Activated CD4-positive, alpha-beta memory T cell treated with anti-CD3 and anti-CD28 coated beads for 36 hours (primary cell): ENCODE measurements at regions not wholly inside any gene's neighbourhood (a gene's known extent, or its start where the extent isn't known, plus 50 kb on each side); places are given as distances from the start of the nearest gene placed in this dataset.
"Not testable (repeated sequence)": the region's sequence is repeated elsewhere in the genome, so short reads cannot be mapped to it uniquely, and the experiment has no call there.

Experiments
- CTCF ChIA-PET: fragments of 350-600 bp; sonication (Branson Sonifier 250); formaldehyde crosslinking; loops from one replicate; lab custom pipeline; 2021; ENCODE audit warnings: antibody characterized with exemption, inconsistent platforms; lab: Charles Lee
- POLR2A ChIA-PET: fragments of 350-600 bp; sonication (Branson Sonifier 250); formaldehyde crosslinking; loops from one replicate; lab custom pipeline; 2021; ENCODE audit warnings: antibody characterized with exemption; lab: Charles Lee
- DNase-seq: peaks from one replicate; pipeline ENCODE4 v3.0.0-alpha.2; 2020
- H3K27ac Mint-ChIP-seq: one replicate; pipeline ENCODE4 v1.8.0; 2021; ENCODE audit warnings: mixed read lengths
- H3K27me3 Mint-ChIP-seq: one replicate; pipeline ENCODE4 v1.8.0; 2021; ENCODE audit warnings: mixed read lengths
- H3K36me3 Mint-ChIP-seq: one replicate; pipeline ENCODE4 v1.8.0; 2021; ENCODE audit warnings: mixed read lengths
- H3K4me1 Mint-ChIP-seq: one replicate; pipeline ENCODE4 v1.8.0; 2021; ENCODE audit warnings: low read depth, mixed read lengths
- H3K4me3 Mint-ChIP-seq: one replicate; pipeline ENCODE4 v1.8.0; 2021; ENCODE audit warnings: mild to moderate bottlenecking, mixed read lengths
- H3K9me3 Mint-ChIP-seq: one replicate; pipeline ENCODE4 v1.8.0; 2021; ENCODE audit warnings: mixed read lengths
- intact Hi-C: fragments of 100-400 bp; cut with micrococcal nuclease; formaldehyde crosslinking; loops from one replicate; pipeline ENCODE4 v1.15.1; 2023

DNA sequence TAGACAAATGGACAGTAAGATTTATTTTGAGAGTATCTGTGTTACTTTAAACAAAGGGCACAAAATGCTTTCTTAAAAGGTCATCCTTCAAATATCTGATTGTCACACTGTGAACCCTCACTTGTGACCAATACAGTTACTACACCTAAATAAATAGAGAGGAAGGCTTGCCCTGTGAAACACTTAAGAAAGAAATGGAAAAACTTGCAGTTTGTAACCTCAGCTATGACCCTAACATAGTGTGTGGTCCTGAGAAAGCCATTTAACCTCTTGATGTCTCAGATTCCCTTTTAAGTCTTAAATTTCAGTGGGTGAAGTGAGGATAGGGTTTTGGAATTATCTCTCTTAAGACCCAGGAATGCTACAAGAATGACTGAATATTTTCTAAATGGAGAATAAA, 126.7 kb upstream of the SLC27A6 start:
- POLR2A ChIA-PET = no interaction called here
- DNase-seq = no peak
- Mint-ChIP-seq H3K27ac (no peak overlapping the region), H3K36me3 (no peaks in the 10 kb centered on the region), H3K27me3 (no peaks in the 10 kb centered on the region), H3K4me1 (no peaks in the 10 kb centered on the region), H3K9me3 (no peaks in the 10 kb centered on the region), H3K4me3 (no peak overlapping the region)
- intact Hi-C loops = no loop called here
- CTCF ChIA-PET = no interaction called here

DNA sequence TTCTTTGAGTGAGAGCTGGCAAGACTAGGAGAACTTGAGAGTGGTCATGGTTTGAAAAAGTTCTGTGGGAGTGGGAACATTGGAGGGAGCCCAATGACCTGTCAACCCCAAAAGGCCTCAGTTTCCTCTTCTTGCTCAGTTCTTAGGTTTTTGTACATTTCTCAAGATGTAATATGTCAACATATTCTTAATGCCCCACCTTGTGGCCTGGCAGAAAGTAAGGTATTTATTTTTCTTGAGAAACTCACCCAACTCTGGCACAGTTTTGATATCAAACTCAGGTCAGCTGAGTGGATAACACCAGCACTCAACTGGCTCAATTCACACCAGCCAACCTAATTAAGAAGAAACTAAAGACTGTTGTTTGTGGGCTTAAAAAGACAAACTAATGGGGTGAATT, 123.0 kb upstream of the SLC27A6 start:
- DNase-seq = no peak
- Mint-ChIP-seq H3K36me3 (no peaks in the 10 kb centered on the region), H3K27me3 (no peaks in the 10 kb centered on the region), H3K4me1 (no peaks in the 10 kb centered on the region), H3K9me3 (no peaks in the 10 kb centered on the region), H3K4me3 (no peak overlapping the region), H3K27ac (no peak overlapping the region)
- CTCF ChIA-PET = no interaction called here
- POLR2A ChIA-PET = no interaction called here
- intact Hi-C loops = no loop called here

DNA sequence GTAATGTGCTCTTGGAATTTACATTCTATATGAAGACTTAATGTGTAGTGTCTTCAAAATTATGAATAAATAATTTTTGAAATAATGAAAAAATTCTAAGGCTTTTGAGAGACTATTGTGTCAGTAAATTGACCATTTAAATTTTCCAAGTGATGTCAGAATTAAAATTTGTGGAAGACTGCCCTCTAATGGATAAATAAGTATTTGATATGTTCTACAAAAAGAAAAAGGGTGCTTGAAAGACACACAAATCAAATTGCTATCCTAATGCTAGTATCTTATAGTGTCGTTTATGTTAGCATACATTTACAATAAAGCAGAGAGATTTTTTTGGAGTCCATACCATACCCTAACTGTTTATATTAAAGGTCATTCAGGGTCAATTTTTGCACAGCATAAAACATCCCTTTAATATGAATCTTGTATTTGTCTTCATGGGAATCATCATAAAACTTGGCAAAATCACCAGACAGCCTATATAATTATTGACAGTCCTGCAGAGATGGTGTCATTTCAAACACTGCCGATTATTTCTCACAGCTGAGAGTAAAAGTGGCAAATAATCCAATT, 120.8 kb upstream of the SLC27A6 start:
- H3K4me3 Mint-ChIP-seq = no peak overlapping the region
- intact Hi-C loops = no loop called here
- H3K36me3 Mint-ChIP-seq = no peaks in the 10 kb centered on the region
- ChIA-PET CTCF (no interaction called here), POLR2A (no interaction called here)
- H3K27me3 Mint-ChIP-seq = no peaks in the 10 kb centered on the region
- no peaks in the 10 kb centered on the region for H3K4me1 Mint-ChIP-seq
- no peak for DNase-seq
- H3K9me3 Mint-ChIP-seq = peaks cover 10% of the 10 kb centered on the region
- no peak overlapping the region for H3K27ac Mint-ChIP-seq

DNA sequence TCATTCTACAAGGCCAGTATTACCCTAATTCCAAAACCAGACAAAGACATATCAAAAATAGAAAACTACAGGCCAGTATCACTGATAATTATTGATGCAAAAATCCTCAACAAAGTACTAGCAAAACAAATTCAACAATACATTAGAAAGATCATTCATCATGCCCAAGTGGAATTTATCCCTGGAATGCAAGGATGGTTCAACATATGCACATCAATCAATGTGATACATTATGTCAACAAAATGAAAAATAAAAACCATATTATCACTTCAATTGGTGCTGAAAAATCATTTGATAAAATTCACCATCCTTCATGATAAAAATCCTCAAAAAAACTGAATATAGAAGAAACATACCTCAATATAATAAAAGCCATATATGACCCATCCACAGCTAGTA, 115.2 kb upstream of the SLC27A6 start:
- intact Hi-C loops = no loop called here
- no peak for DNase-seq
- ChIA-PET POLR2A (no interaction called here), CTCF (no interaction called here)
- Mint-ChIP-seq H3K4me3 (no peak overlapping the region), H3K4me1 (no peaks in the 10 kb centered on the region), H3K27me3 (no peaks in the 10 kb centered on the region), H3K27ac (no peak overlapping the region), H3K9me3 (peaks cover 27% of the 10 kb centered on the region), H3K36me3 (no peaks in the 10 kb centered on the region)

DNA sequence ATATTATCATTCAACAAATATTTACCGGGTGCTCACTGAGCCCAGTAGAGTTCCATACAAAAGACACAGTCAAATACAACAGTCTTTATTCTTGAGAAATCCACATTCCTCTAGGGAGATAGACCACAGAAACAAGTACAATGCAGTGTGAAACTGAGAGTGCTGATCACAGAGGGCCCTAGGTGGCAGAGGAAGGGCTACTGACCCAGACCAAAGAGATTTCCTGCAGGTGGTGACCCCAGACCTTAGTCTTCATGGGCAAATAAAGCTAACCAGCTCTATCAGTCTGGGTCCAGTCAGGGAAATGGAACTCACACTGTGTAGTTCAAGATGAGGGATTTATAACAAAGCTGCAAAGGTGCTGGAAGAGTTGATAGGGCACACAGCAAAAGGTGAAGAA, 110.4 kb upstream of the SLC27A6 start:
- H3K4me1 Mint-ChIP-seq = no peaks in the 10 kb centered on the region
- no peak for DNase-seq
- H3K4me3 Mint-ChIP-seq = no peak overlapping the region
- ChIA-PET CTCF (no interaction called here), POLR2A (no interaction called here)
- H3K36me3 Mint-ChIP-seq = no peaks in the 10 kb centered on the region
- H3K27ac Mint-ChIP-seq = no peak overlapping the region
- intact Hi-C loops = no loop called here
- H3K27me3 Mint-ChIP-seq = no peaks in the 10 kb centered on the region
- H3K9me3 Mint-ChIP-seq = peaks cover 20% of the 10 kb centered on the region

DNA sequence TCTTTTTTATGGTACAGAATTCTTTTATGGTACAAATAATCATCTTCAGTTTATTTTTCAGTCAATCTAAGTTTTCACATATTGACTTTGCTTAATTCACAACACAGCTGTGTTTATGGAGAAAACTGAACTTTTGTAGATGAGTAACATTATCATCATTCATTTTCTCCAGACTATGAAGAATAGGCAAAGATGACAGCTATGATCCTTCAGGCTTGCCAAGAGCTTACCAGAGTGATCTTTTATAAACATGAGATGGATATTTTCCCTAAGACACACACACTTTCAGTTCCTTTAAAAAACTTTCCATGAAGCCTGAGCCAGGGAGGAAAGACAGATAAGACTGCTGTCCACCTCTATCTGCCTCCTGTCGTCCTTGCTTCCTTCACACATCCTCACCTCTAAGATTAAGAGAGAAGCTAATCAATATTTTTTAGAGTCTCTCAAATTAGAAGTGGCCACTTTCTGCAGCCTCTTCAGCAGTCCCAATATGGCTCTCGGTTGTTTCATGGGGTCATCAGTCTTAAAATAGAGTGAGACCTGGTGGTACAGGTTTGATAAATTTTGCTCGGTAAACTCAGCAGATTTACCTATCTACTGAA, 108.1 kb upstream of the SLC27A6 start:
- Mint-ChIP-seq H3K27ac (no peak overlapping the region), H3K4me3 (no peak overlapping the region), H3K27me3 (no peaks in the 10 kb centered on the region), H3K36me3 (peaks cover 2% of the 10 kb centered on the region), H3K4me1 (no peaks in the 10 kb centered on the region), H3K9me3 (peaks cover 7% of the 10 kb centered on the region)
- ChIA-PET CTCF (no interaction called here), POLR2A (no interaction called here)
- DNase-seq = no peak
- intact Hi-C loops = no loop called here

DNA sequence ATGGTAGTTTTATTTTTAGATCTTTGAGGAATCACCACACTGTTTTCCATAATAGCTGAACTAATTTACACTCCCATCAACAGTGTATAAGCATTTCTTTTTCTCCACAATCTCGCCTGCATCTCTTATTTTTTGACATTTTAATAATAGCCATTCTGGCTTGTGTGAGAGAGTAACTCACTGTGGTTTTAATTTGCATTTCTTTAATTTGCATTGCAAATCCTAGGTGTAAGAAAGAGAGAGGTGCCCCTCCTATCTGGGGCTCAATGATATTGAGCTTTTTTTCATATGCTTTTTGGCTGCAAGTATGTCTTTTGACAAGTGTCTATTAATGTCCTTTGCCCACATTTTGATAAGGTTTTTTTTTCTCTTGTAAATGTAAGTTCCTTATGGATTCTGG, 106.3 kb upstream of the SLC27A6 start:
- Mint-ChIP-seq H3K4me1 (no peaks in the 10 kb centered on the region), H3K36me3 (peaks cover 2% of the 10 kb centered on the region), H3K9me3 (peaks cover 7% of the 10 kb centered on the region), H3K4me3 (no peak overlapping the region), H3K27me3 (no peaks in the 10 kb centered on the region), H3K27ac (no peak overlapping the region)
- intact Hi-C loops = no loop called here
- ChIA-PET POLR2A (no interaction called here), CTCF (no interaction called here)
- no peak for DNase-seq

DNA sequence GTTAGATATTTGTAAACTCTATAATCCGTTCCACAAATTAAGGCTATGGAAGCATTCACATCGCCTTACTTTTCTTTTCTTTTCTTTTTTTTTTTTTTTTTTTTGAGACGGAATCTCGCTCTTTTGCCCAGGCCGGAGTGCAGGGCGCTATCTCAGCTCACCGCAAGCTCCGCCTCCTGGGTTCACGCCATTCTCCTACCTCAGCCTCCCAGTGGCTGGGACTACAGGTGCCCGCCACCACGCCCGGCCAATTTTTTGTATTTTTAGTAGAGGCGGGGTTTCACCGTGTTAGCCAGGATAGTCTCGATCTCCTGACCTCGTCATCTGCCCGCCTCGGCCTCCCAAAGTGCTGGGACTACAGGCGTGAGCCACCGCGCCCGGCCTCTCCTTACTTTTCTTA, 104.1 kb upstream of the SLC27A6 start:
- H3K9me3 Mint-ChIP-seq, CTCF ChIA-PET, POLR2A ChIA-PET, intact Hi-C loops, DNase-seq, H3K4me3 Mint-ChIP-seq, H3K27ac Mint-ChIP-seq, H3K4me1 Mint-ChIP-seq, H3K36me3 Mint-ChIP-seq, H3K27me3 Mint-ChIP-seq: not testable (repeated sequence)

DNA sequence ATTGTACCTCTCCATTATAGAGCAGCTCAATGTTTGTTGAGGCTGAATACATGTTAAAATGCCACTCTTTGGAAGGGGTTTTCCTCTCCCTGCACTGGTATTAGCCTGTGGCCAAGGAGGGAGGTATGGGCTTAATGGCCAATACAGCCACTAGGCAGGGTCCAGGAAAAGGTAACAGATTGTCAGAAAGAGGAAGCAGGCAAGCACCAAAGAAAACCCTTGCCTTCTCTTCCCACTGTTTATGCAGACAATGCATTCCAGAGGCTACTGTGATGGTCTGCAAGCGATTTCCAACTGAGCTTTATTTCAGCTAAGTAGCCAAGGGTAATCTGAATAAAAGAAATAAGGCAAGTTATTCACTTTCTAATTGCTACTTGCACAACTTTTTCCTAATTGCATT, 95.3 kb upstream of the SLC27A6 start:
- Mint-ChIP-seq H3K4me1 (no peaks in the 10 kb centered on the region), H3K27me3 (peaks cover 4% of the 10 kb centered on the region), H3K9me3 (no peaks in the 10 kb centered on the region), H3K36me3 (no peaks in the 10 kb centered on the region), H3K27ac (no peak overlapping the region), H3K4me3 (no peak overlapping the region)
- DNase-seq = no peak
- ChIA-PET CTCF (no interaction called here), POLR2A (no interaction called here)
- intact Hi-C loops = no loop called here

DNA sequence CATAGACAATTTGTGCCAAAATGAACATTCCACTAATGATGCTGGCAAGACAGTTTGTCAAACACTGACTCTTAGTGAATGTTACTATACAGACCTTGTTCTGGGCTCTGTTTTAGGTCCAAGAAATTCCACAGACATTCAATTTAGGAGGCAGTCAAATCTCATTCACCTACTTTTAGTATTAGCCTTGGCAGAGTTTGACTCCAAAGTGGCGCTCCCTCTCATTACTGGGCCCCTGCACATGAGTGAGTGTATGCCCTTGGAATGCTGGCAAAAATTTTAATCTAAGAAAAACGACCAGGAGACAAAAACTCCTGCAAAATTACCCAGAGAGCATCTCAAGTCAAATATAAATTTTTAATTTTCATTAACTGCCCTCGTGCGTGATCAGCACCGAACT, 94.9 kb upstream of the SLC27A6 start:
- intact Hi-C loops = no loop called here
- POLR2A ChIA-PET = no interaction called here

DNA sequence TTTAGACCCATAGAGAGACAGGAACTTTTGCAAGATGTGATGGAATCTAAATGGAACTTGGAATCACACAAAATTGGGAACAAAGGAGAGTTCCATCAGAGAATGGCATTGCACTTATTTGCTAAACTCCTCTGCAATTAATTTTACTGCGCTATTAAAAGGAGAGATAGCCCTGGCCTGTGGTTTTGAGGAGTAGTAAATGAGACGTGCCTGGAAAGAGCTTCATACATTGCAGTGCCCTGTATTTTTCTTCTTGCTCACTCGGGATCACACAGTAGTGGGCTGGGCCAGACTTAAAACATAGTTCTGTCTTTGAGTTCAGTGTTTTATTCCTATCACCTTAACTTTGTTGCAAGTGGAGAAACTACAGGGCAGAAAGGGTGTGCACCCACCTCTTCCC, 94.4 kb upstream of the SLC27A6 start:
- H3K4me1 Mint-ChIP-seq = no peaks in the 10 kb centered on the region
- POLR2A ChIA-PET = no interaction called here
- H3K9me3 Mint-ChIP-seq = no peaks in the 10 kb centered on the region
- intact Hi-C loops = no loop called here
- H3K27me3 Mint-ChIP-seq = peaks cover 6% of the 10 kb centered on the region
- CTCF ChIA-PET = no interaction called here
- no peak overlapping the region for H3K27ac Mint-ChIP-seq
- H3K36me3 Mint-ChIP-seq = no peaks in the 10 kb centered on the region
- no peak overlapping the region for H3K4me3 Mint-ChIP-seq
- no peak for DNase-seq

More for the DNA sequence above, 94.9 kb upstream of the SLC27A6 start:
- Mint-ChIP-seq H3K4me3 (no peak overlapping the region), H3K9me3 (no peaks in the 10 kb centered on the region), H3K27me3 (peaks cover 6% of the 10 kb centered on the region), H3K27ac (no peak overlapping the region), H3K36me3 (no peaks in the 10 kb centered on the region), H3K4me1 (no peaks in the 10 kb centered on the region)
- DNase-seq = no peak
- CTCF ChIA-PET = no interaction called here

DNA sequence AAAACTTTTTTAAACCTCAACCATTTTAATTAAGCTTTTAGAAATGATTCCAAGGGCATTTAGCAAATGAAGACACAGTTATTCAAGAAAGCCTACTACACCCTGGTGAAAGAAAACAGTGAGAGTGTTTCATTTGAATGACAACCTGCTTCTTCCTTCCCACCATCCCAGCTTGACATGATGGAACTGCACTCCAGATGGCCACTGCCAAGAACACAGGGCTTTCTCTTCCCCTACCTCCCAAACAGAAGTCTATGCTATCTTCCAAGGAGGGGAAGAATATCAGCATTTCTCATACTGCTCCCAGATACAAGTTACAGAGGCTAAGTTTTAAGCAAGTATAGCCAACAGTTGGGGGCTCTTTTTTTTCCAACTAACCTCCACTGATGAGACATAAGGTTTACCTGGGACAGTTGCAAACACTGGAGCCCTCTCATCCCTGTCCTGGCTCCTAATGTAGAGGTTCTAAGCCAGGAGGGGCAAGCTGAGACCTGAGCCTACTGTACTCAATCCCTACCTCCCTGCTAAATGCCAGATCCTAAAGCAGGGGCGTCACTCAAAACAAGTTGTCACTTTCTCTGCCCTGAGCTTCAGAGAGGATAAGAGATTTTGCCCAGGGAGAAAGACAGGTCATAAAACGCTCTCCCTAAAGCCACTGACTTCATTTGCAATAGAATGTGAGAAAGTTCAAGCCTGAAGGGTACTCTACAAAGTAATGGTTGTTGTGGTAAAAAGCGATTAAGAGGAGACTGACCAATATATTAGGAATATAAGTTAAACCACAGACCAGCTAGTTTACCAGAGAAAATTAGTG, 88.5 kb upstream of the SLC27A6 start:
- intact Hi-C loops = no loop called here
- Mint-ChIP-seq H3K27me3 (peaks cover 7% of the 10 kb centered on the region), H3K27ac (no peak overlapping the region), H3K36me3 (no peaks in the 10 kb centered on the region), H3K4me3 (no peak overlapping the region), H3K9me3 (no peaks in the 10 kb centered on the region), H3K4me1 (no peaks in the 10 kb centered on the region)
- CTCF ChIA-PET = no interaction called here
- POLR2A ChIA-PET = no interaction called here
- DNase-seq = no peak

DNA sequence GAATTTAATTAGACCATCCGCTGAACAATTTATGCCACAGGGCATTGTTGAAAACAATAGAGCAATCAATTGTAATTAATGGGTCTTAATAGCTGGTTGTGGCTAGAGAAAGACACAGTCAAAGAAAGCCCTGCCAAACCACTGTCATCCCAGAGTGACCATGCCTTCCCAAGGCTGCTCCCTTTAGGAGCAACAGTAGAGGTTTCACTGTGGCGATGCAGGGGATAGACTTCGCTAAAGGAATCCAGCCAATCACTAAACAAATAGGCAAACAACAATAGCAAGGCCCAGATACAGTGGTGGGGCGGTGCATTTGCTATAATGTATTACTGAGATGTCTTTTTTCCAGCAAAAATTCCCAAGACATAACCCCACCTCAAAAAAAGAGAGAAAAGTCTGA, 87.8 kb upstream of the SLC27A6 start:
- Mint-ChIP-seq H3K36me3 (no peaks in the 10 kb centered on the region), H3K27ac (no peak overlapping the region), H3K27me3 (peaks cover 7% of the 10 kb centered on the region), H3K4me3 (no peak overlapping the region), H3K4me1 (no peaks in the 10 kb centered on the region), H3K9me3 (no peaks in the 10 kb centered on the region)
- DNase-seq = no peak
- ChIA-PET CTCF (no interaction called here), POLR2A (no interaction called here)
- intact Hi-C loops = no loop called here
